Fibroblast of lung (primary cell): ENCODE measurements at regions not wholly inside any gene's neighbourhood (a gene's known extent, or its start where the extent isn't known, plus 50 kb on each side); places are given as distances from the start of the nearest gene placed in this dataset.
"Not testable (repeated sequence)": the region's sequence is repeated elsewhere in the genome, so short reads cannot be mapped to it uniquely, and the experiment has no call there.

Experiments
- DNase-seq, 2 donors: peaks; one replicate each; pipeline versions ENCODE4 v3.0.0 to v3.0.0-alpha.2; 2010; ENCODE audit warnings: low read depth in 2 of 2
- H2AFZ ChIP-seq: 2 replicates; pipeline ENCODE4 v1.5.1; 2012; ENCODE audit warnings: low read length, control low read depth, inconsistent platforms
- H3K27ac ChIP-seq: 2 replicates; pipeline ENCODE4 v1.5.1; 2011; ENCODE audit warnings: low read length, control low read depth; ENCODE audit not compliant: insufficient read depth
- H3K27me3 ChIP-seq: 2 replicates; pipeline ENCODE4 v1.5.1; 2011; ENCODE audit warnings: mild to moderate bottlenecking, low read length; ENCODE audit not compliant: control insufficient read depth, insufficient read depth
- H3K36me3 ChIP-seq: 2 replicates; pipeline ENCODE4 v1.5.1; 2011; ENCODE audit warnings: low read length; ENCODE audit not compliant: control insufficient read depth, insufficient read depth
- H3K4me1 ChIP-seq: 2 replicates; pipeline ENCODE4 v1.5.1; 2011; ENCODE audit warnings: low read length; ENCODE audit not compliant: control insufficient read depth, insufficient read depth; ENCODE audit errors: extremely low read depth
- H3K4me2 ChIP-seq: 2 replicates; pipeline ENCODE4 v1.5.1; 2011; ENCODE audit warnings: low read length, control low read depth; ENCODE audit not compliant: insufficient read depth; ENCODE audit errors: extremely low read depth
- H3K4me3 ChIP-seq, 4 experiments: fragments of 200-600 bp in 1 of 4; sonication (generic) in 1 of 4; replicated peaks in 1 of 4; 2 replicates each; pipeline ENCODE4 v1.5.1; 2011 to 2016; ENCODE audit warnings: low read length in 4 of 4, low read depth in 3 of 4, mild to moderate bottlenecking in 3 of 4, control low read depth in 2 of 4, inconsistent platforms in 1 of 4, mixed read lengths in 1 of 4; ENCODE audit not compliant: insufficient read depth in 1 of 4; ENCODE audit errors: control extremely low read depth in 1 of 4
- H3K79me2 ChIP-seq: 2 replicates; pipeline ENCODE4 v1.5.1; 2012; ENCODE audit warnings: mild to moderate bottlenecking, low read length, inconsistent platforms; ENCODE audit not compliant: control insufficient read depth, insufficient read depth
- H3K9ac ChIP-seq: 2 replicates; pipeline ENCODE4 v1.5.1; 2011; ENCODE audit warnings: mild to moderate bottlenecking, low read length, control low read depth; ENCODE audit not compliant: insufficient read depth
- H3K9me3 ChIP-seq: 2 replicates; pipeline ENCODE4 v1.5.1; 2012; ENCODE audit warnings: low read depth, low read length; ENCODE audit not compliant: control insufficient read depth, insufficient read depth
- H4K20me1 ChIP-seq: 2 replicates; pipeline ENCODE4 v1.5.1; 2011; ENCODE audit warnings: low read length; ENCODE audit not compliant: control insufficient read depth, insufficient read depth; ENCODE audit errors: extremely low read depth
- EZH2 ChIP-seq: IDR thresholded peaks from 2 replicates; pipeline ENCODE4 v1.5.1; 2012; ENCODE audit warnings: low read length, control low read depth, mild to moderate bottlenecking; ENCODE audit errors: missing control alignments
- TF ChIP-seq, protein P1 (sequence below), 2 donors: IDR thresholded peaks in 1 of 2; conservative IDR thresholded peaks in 1 of 2; 1 replicate in 1 of 2; 2 replicates in 1 of 2; pipeline ENCODE4 v1.5.1; 2011 to 2012; ENCODE audit warnings: low read length in 2 of 2, control low read depth in 1 of 2, inconsistent platforms in 1 of 2, low read depth in 1 of 2, mild to moderate bottlenecking in 1 of 2

DNA sequence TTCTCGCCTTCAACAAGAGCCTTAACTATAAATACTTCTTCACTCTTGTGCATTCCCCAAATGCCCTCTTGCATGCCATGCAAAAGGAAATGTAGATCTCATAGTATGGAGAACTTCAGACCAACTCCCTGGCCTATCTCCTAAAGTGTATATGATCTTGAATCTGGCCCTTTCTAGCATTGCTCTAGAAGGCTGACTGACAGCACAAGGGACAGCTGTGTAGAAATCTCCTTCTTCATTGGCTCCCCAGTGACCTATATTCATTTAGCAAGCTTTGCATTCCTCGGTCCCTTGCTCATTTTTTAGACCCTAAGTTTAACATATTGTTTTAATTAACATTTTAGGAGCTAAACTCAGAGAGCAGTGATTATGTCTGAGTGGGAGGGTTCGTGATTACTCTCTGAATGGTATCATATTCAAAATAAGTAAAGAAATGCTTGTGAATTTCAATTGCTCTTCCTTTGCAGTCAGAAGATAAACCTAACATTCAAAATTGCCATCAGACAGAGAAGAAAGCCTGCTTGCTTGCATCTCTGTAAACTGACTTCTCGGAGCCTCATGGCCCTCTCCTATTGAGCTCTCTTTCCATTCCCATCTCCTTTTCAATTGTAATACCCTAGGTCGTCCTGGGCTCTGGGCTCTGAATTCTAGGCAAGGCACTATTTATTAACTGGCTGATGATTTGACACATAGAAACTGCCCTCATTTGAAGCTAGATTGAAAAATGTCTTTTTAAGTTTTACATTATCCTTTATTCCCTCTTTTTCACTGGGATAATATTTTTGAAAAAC, 120.3 kb upstream of the PRKG2 start:
- TF ChIP-seq, protein P1, sequence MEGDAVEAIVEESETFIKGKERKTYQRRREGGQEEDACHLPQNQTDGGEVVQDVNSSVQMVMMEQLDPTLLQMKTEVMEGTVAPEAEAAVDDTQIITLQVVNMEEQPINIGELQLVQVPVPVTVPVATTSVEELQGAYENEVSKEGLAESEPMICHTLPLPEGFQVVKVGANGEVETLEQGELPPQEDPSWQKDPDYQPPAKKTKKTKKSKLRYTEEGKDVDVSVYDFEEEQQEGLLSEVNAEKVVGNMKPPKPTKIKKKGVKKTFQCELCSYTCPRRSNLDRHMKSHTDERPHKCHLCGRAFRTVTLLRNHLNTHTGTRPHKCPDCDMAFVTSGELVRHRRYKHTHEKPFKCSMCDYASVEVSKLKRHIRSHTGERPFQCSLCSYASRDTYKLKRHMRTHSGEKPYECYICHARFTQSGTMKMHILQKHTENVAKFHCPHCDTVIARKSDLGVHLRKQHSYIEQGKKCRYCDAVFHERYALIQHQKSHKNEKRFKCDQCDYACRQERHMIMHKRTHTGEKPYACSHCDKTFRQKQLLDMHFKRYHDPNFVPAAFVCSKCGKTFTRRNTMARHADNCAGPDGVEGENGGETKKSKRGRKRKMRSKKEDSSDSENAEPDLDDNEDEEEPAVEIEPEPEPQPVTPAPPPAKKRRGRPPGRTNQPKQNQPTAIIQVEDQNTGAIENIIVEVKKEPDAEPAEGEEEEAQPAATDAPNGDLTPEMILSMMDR (conservative IDR thresholded peaks at IDR 0.05 in 1 of 2, IDR thresholded peaks at IDR 0.05 in 1 of 2; ENCODE audit: low read depth in 1 of 2, low read length in 2 of 2): no peak
- no peak for TF ChIP-seq EZH2
- Histone ChIP-seq H4K20me1 (no peaks in the 10 kb centered on the region), H3K4me2 (no peak overlapping the region), H3K4me3 (no peak overlapping the region), H3K79me2 (no peaks in the 10 kb centered on the region), H2AFZ (no peak overlapping the region), H3K27me3 (no peaks in the 10 kb centered on the region), H3K9me3 (no peaks in the 10 kb centered on the region), H3K9ac (no peak overlapping the region), H3K4me1 (peaks cover 5% of the 10 kb centered on the region), H3K27ac (no peak overlapping the region), H3K36me3 (no peaks in the 10 kb centered on the region)
- no peak for DNase-seq

GRCh38 chr4:81330018-81330417, 115.0 kb upstream of the PRKG2 start:
- DNase-seq: no peak
- Histone ChIP-seq H3K27ac (no peak overlapping the region), H3K9me3 (no peaks in the 10 kb centered on the region), H3K36me3 (no peaks in the 10 kb centered on the region), H3K4me3 (no peak overlapping the region), H4K20me1 (no peaks in the 10 kb centered on the region), H3K27me3 (no peaks in the 10 kb centered on the region), H3K9ac (no peak overlapping the region), H3K79me2 (no peaks in the 10 kb centered on the region), H3K4me2 (no peak overlapping the region), H3K4me1 (peaks cover 3% of the 10 kb centered on the region), H2AFZ (no peak overlapping the region)
- TF ChIP-seq EZH2: no peak
- TF ChIP-seq, protein P1 (conservative IDR thresholded peaks at IDR 0.05 in 1 of 2, IDR thresholded peaks at IDR 0.05 in 1 of 2; ENCODE audit: low read depth in 1 of 2, low read length in 2 of 2): no peak

GRCh38 chr4:81326581-81326980, 111.6 kb upstream of the PRKG2 start:
- Histone ChIP-seq H3K4me3 (no peak overlapping the region), H3K9me3 (no peaks in the 10 kb centered on the region), H3K79me2 (no peaks in the 10 kb centered on the region), H3K27ac (no peak overlapping the region), H3K36me3 (no peaks in the 10 kb centered on the region), H3K27me3 (no peaks in the 10 kb centered on the region), H3K9ac (no peak overlapping the region), H3K4me2 (no peak overlapping the region), H4K20me1 (no peaks in the 10 kb centered on the region), H3K4me1 (no peaks in the 10 kb centered on the region), H2AFZ (no peak overlapping the region)
- DNase-seq: peak in 1 of 2 donors; percentile 53
- TF ChIP-seq, protein P1 (conservative IDR thresholded peaks at IDR 0.05 in 1 of 2, IDR thresholded peaks at IDR 0.05 in 1 of 2; ENCODE audit: low read depth in 1 of 2, low read length in 2 of 2): no peak
- no peak for TF ChIP-seq EZH2

- H4K20me1 ChIP-seq, H3K36me3 ChIP-seq, H3K9ac ChIP-seq, DNase-seq, H3K9me3 ChIP-seq, H3K79me2 ChIP-seq, H3K27ac ChIP-seq, H3K27me3 ChIP-seq, H3K4me2 ChIP-seq, H3K4me3 ChIP-seq, H2AFZ ChIP-seq, H3K4me1 ChIP-seq: not testable (repeated sequence)
These were observed 109.6 kb upstream of the PRKG2 start for GRCh38 chr4:81324594-81324993.
